ENCODE measurements at regions not wholly inside any gene's neighbourhood (a gene's known extent, or its start where the extent isn't known, plus 50 kb on each side); places are given as distances from the start of the nearest gene placed in this dataset.
A peak's percentile ranks its signal among the peaks of the same experiment; 100 is the strongest.

DNA sequence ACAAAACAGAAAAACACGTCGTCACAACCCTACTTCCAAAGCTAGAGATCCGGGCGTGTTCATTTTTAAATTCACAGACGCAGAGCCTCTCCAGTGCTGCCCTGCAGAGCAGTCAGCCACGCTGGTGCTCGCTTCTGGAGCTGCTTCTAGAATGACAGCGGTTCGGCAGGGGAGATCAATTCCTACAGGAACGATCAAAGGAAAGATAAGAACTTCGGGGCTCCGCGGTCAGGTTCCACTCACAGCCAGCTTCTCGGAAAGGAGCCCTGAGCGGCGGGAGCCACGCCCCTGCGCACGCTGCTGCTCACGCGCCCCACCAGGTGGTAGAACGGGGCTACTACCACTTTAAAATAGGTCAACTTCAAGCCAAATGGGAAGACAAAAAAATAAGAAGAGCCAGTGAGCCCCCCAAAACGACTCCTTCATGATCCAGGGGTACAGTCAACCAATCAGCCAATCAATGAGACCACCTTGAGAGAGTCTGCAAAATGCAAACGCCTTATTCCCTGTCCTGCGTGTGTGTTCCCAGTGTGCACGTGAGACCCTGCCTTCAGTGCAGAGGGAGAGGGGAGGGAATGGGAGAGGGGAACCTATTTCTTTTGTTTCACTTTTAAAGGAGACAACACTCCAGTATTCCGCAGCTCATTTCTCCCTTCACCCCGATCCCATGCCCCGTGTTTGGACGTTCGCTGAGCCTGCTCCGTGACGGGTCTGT, 209.7 kb downstream of the RBFOX3 start:
- no peak for TF ChIP-seq EZH2 (IDR thresholded peaks at IDR 0.05; ENCODE audit: borderline replicate concordance, low read depth, low read length, severe bottlenecking)
- peak; percentile 87 to 92 for TF ChIP-seq CTCF (IDR thresholded peaks at IDR 0.05; ENCODE audit: extremely low read depth in 1 of 2, insufficient read depth in 1 of 2, low read depth in 1 of 2, low read length in 2 of 2)
- TF ChIP-seq POLR2A (IDR thresholded peaks at IDR 0.05; ENCODE audit: low read depth, low read length), result no peak
- TF ChIP-seq POLR2AphosphoS5 (IDR thresholded peaks at IDR 0.05; ENCODE audit: insufficient read depth, low read depth, low read length), result no peak
- TF ChIP-seq JUN (IDR thresholded peaks at IDR 0.05; ENCODE audit: borderline replicate concordance, insufficient read depth, insufficient read length, low read depth), result no peak
- TF ChIP-seq, protein P1, sequence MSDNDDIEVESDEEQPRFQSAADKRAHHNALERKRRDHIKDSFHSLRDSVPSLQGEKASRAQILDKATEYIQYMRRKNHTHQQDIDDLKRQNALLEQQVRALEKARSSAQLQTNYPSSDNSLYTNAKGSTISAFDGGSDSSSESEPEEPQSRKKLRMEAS (IDR thresholded peaks at IDR 0.05; ENCODE audit: insufficient read depth, insufficient read length), result no peak
- no peak for TF ChIP-seq MYC (IDR thresholded peaks at IDR 0.05; ENCODE audit: low read depth, low read length)
- no peak for TF ChIP-seq FOS (IDR thresholded peaks at IDR 0.05; ENCODE audit: borderline replicate concordance, insufficient read depth, low read length)
